ENCODE measurements at regions not wholly inside any gene's neighbourhood (a gene's known extent, or its start where the extent isn't known, plus 50 kb on each side); places are given as distances from the start of the nearest gene placed in this dataset.

GRCh38 chr14:105602799-105603793 lies 76.7 kb downstream of the TMEM121 start:
- TF ChIP-seq POLR2A (IDR thresholded peaks at IDR 0.05; ENCODE audit: low read depth, low read length): no peak
- no peak for TF ChIP-seq POLR2AphosphoS5 (IDR thresholded peaks at IDR 0.05; ENCODE audit: insufficient read depth, low read depth, low read length)
- no peak for TF ChIP-seq CTCF (IDR thresholded peaks at IDR 0.05; ENCODE audit: extremely low read depth in 1 of 2, insufficient read depth in 1 of 2, low read depth in 1 of 2, low read length in 2 of 2)
- TF ChIP-seq MAX (IDR thresholded peaks at IDR 0.05; ENCODE audit: insufficient read depth, insufficient read length): no peak
- no peak for TF ChIP-seq EZH2 (IDR thresholded peaks at IDR 0.05; ENCODE audit: borderline replicate concordance, low read depth, low read length, severe bottlenecking)
- no peak for TF ChIP-seq FOS (IDR thresholded peaks at IDR 0.05; ENCODE audit: borderline replicate concordance, insufficient read depth, low read length)

Measured in endothelial cell of umbilical vein (primary cell).